ENCODE measurements at regions not wholly inside any gene's neighbourhood (a gene's known extent, or its start where the extent isn't known, plus 50 kb on each side); places are given as distances from the start of the nearest gene placed in this dataset.

GRCh38 chr10:89090756-89091445, 100.3 kb downstream of the FAS start:
- TF ChIP-seq CTCF (IDR thresholded peaks at IDR 0.05; ENCODE audit: borderline replicate concordance, extremely low read depth, low read length, poor library complexity, severe bottlenecking) (no peak), EZH2 (IDR thresholded peaks at IDR 0.05; ENCODE audit: borderline replicate concordance, low read depth, low read length, severe bottlenecking) (no peak)

Measured in DND-41 (cell line).